ENCODE measurements at regions not wholly inside any gene's neighbourhood (a gene's known extent, or its start where the extent isn't known, plus 50 kb on each side); places are given as distances from the start of the nearest gene placed in this dataset.

DNA sequence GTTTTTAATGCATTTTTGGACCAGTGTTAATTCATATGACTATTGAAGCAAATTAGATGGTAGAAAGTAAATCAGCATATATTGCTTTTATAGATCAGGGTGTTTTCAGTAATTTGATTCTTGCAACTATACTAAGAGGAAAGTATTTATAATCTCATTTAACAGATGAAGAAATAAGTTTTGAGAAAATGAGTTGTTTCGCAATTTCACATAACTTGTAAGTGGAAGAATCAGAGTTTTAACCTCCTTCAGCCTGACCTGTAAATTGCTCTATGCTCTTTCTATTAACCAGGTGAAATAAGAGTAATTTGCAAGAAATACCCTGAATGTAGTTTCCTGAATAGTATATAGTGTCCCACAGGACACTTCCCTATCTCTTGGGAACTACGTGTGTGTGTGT is 1106.8 kb upstream of the RAG2 start:
- WGBS, result 100% methylated on average over 1 of the region's 2 CpGs
- Histone ChIP-seq H3K9me3 (ENCODE audit: insufficient read depth, low read depth, low read length) (no peaks in the 10 kb centered on the region), H3K27me3 (ENCODE audit: insufficient read depth, low read length) (no peaks in the 10 kb centered on the region), H3K4me3 (ENCODE audit: low read length) (no peak overlapping the region), H3K9ac (ENCODE audit: low read depth, low read length) (no peak overlapping the region), H3K36me3 (ENCODE audit: insufficient read depth, low read length) (no peaks in the 10 kb centered on the region), H3K4me1 (ENCODE audit: insufficient read depth, low read length) (no peaks in the 10 kb centered on the region), H3K27ac (ENCODE audit: low read depth, low read length) (no peak overlapping the region)

DNA sequence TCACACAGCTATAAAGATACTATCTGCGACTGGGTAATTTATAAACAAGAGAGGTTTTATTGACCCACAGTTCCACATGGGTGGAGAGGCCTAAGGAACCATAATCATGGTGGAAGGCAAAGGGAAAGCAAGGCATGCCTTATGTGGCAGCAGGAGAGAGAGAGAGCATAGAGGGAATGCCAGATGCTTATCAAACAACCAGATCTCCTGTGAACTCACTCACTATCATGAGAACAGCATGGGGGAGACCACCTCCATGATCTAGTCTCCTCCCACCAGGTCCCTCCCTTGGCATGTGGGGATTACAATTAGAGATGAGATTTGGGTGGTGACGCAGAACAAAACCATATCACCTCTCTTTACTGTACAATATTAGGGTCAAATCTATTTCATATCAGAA is 1101.6 kb upstream of the RAG2 start:
- WGBS, result 89% methylated on average over 2 of the region's 2 CpGs
- Histone ChIP-seq H3K4me1 (ENCODE audit: insufficient read depth, low read length) (no peaks in the 10 kb centered on the region), H3K27me3 (ENCODE audit: insufficient read depth, low read length) (no peaks in the 10 kb centered on the region), H3K9me3 (ENCODE audit: insufficient read depth, low read depth, low read length) (peaks cover 28% of the 10 kb centered on the region), H3K27ac (ENCODE audit: low read depth, low read length) (no peak overlapping the region), H3K9ac (ENCODE audit: low read depth, low read length) (no peak overlapping the region), H3K36me3 (ENCODE audit: insufficient read depth, low read length) (no peaks in the 10 kb centered on the region), H3K4me3 (ENCODE audit: low read length) (no peak overlapping the region)

DNA sequence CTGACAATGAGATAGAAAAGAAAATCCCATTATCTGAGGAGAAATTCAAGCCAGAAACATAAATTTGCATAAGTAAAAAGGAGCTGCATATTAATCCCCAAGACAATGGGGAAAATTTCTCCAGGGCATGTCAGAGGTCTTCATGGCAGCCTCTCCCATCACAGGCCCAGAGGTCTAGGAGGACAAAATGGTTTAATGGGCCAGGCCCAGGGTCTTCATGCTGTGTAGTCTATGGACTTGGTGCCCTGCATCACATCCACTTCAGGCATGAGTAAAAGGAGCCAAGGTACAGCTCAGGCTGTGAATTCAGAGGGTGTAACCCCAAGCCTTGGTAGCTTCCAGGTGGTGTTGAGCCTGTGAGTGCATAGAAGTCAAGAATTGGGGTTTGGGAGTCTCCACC is 1097.2 kb upstream of the RAG2 start:
- Histone ChIP-seq H3K4me3 (ENCODE audit: low read length) (no peak overlapping the region), H3K27ac (ENCODE audit: low read depth, low read length) (no peak overlapping the region), H3K9ac (ENCODE audit: low read depth, low read length) (no peak overlapping the region), H3K36me3 (ENCODE audit: insufficient read depth, low read length) (no peaks in the 10 kb centered on the region), H3K4me1 (ENCODE audit: insufficient read depth, low read length) (no peaks in the 10 kb centered on the region), H3K27me3 (ENCODE audit: insufficient read depth, low read length) (no peaks in the 10 kb centered on the region), H3K9me3 (ENCODE audit: insufficient read depth, low read depth, low read length) (peaks cover 48% of the 10 kb centered on the region)

DNA sequence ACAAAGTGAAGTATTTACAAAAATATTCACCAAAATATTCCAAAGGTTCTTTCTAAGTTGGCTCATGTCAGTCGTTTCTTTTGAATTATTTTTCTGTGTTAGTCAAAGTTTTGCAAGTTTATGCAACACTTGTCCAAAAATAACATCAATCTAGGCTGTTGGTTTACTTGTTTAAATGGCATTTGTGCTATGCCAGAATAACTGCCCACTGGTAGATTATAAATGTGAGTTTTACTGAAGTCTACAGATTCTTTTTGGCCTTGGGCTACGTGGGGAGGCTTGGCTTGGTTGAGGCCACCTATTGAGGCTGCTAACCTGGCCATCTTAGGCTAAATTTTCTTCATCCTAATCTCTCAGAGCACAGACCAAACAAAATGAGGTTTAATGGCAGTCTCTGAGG is 1091.9 kb upstream of the RAG2 start:
- Histone ChIP-seq H3K27ac (ENCODE audit: low read depth, low read length) (no peak overlapping the region), H3K9me3 (ENCODE audit: insufficient read depth, low read depth, low read length) (peaks cover 22% of the 10 kb centered on the region; the same call in 1 of the 2 replicates), H3K9ac (ENCODE audit: low read depth, low read length) (no peak overlapping the region), H3K4me1 (ENCODE audit: insufficient read depth, low read length) (no peaks in the 10 kb centered on the region), H3K27me3 (ENCODE audit: insufficient read depth, low read length) (no peaks in the 10 kb centered on the region), H3K4me3 (ENCODE audit: low read length) (no peak overlapping the region), H3K36me3 (ENCODE audit: insufficient read depth, low read length) (no peaks in the 10 kb centered on the region)
- 100% methylated on average over 2 of the region's 2 CpGs for WGBS

DNA sequence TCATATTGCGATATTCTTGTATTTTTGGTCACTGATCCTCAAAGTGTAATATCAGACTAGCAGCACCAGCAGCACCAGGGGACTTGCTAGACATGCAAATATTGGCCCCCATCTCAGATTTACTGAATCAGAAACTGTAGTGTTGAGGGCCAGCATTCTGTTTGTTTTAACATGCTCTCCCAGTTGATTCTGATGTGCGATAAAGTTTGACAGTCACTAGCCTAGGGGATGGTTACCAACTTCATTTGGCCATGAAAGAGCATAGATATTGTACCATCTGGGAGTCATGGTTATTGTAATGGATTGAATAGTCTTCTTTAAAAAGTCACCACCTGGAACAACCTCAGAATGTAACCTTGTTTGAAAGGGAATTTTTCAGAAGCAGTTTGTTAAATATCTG is 1090.4 kb upstream of the RAG2 start:
- H3K4me1 ChIP-seq (ENCODE audit: insufficient read depth, low read length), result no peaks in the 10 kb centered on the region
- H3K27me3 ChIP-seq (ENCODE audit: insufficient read depth, low read length), result no peaks in the 10 kb centered on the region
- no peak overlapping the region for H3K9ac ChIP-seq (ENCODE audit: low read depth, low read length)
- H3K36me3 ChIP-seq (ENCODE audit: insufficient read depth, low read length), result no peaks in the 10 kb centered on the region
- peaks cover 9% of the 10 kb centered on the region; the same call in 1 of the 2 replicates for H3K9me3 ChIP-seq (ENCODE audit: insufficient read depth, low read depth, low read length)
- no peak overlapping the region for H3K27ac ChIP-seq (ENCODE audit: low read depth, low read length)
- no peak overlapping the region for H3K4me3 ChIP-seq (ENCODE audit: low read length)
- WGBS, result 69% methylated on average over 2 of the region's 2 CpGs

DNA sequence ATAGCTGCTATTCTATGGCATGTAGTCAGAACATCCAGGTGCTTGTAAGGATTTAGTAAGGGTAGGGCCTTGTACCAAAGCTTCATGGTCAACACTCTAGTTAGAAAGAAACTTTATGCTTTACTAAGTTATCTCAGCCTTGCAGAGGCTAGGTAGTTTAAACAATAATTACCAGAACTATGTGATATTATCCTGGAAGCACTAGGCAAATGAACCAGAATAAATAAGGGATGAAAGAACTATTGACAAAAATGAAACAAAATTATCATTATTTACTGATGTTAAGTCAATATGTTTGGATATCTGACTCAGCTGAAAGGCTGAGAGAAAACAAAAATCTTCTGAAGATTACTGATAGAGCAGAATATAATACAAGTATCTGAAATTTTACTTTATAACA is 1089.1 kb upstream of the RAG2 start:
- no peak overlapping the region for H3K9ac ChIP-seq (ENCODE audit: low read depth, low read length)
- no peaks in the 10 kb centered on the region for H3K36me3 ChIP-seq (ENCODE audit: insufficient read depth, low read length)
- H3K4me3 ChIP-seq (ENCODE audit: low read length), result no peak overlapping the region
- no peaks in the 10 kb centered on the region for H3K27me3 ChIP-seq (ENCODE audit: insufficient read depth, low read length)
- no peaks in the 10 kb centered on the region for H3K9me3 ChIP-seq (ENCODE audit: insufficient read depth, low read depth, low read length)
- H3K27ac ChIP-seq (ENCODE audit: low read depth, low read length), result no peak overlapping the region
- H3K4me1 ChIP-seq (ENCODE audit: insufficient read depth, low read length), result no peaks in the 10 kb centered on the region

DNA sequence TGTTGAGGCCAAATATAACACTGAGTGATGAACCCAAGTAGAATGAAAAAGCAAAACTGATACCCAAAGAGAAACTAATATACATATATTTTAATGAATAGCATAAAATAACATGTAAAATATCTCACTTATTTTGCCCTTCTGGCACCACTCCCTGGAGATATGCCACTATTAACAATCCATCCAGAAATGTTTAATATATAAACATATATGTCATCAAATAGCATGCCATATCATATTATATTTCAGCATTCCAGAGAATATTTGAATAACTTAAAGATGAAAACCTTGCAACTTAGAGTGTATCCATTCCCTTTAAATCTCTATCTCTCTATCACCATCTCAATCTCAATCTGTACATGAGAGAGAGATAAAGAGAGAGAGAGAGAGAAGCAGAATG is 1073.3 kb upstream of the RAG2 start:
- Histone ChIP-seq H3K36me3 (ENCODE audit: insufficient read depth, low read length) (no peaks in the 10 kb centered on the region), H3K4me1 (ENCODE audit: insufficient read depth, low read length) (no peaks in the 10 kb centered on the region), H3K9me3 (ENCODE audit: insufficient read depth, low read depth, low read length) (no peaks in the 10 kb centered on the region), H3K27ac (ENCODE audit: low read depth, low read length) (no peak overlapping the region), H3K4me3 (ENCODE audit: low read length) (no peak overlapping the region), H3K9ac (ENCODE audit: low read depth, low read length) (no peak overlapping the region), H3K27me3 (ENCODE audit: insufficient read depth, low read length) (no peaks in the 10 kb centered on the region)

DNA sequence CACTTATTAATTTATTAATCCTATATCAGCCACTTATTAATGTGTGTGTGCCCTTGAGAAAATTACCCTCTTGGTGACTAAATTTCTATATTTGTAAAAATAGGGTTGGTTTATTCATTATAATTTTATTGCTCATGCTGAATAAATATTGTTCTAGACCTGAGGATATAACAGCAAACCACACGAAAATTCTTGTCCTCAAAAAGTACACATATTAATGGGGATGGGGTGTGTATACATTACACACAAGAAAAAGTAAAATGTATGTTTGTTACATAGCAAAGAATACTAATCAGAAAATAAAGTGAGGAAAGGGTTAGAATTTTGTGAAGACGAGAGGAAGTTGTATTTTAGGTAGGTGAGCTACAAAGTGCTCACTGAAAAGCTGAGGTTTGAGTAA is 1068.9 kb upstream of the RAG2 start:
- WGBS, result 95% methylated on average over 1 of the region's 2 CpGs

DNA sequence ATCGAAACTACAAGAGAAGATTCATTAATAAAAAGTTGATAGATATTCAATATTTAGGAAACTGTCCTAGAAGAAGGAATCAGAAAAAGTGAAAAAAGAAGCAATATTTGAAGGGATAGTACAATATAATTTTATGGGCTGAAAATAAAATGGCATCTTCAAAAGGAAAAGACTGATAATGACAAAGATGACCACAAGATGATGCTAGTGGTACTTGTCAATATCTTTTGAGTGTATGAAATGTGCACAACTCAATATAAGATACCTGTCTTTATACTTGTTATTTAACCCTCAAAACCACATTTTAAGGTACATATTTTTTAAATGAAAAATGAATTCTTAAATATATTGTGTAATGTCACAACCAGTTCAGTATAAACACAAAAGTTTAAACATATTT is 1059.6 kb upstream of the RAG2 start:
- no CpG with 5 or more reads among the region's 1 CpG for WGBS
- Histone ChIP-seq H3K9ac (ENCODE audit: low read depth, low read length) (no peak overlapping the region), H3K36me3 (ENCODE audit: insufficient read depth, low read length) (no peaks in the 10 kb centered on the region), H3K9me3 (ENCODE audit: insufficient read depth, low read depth, low read length) (no peaks in the 10 kb centered on the region), H3K27ac (ENCODE audit: low read depth, low read length) (no peak overlapping the region), H3K4me1 (ENCODE audit: insufficient read depth, low read length) (no peaks in the 10 kb centered on the region), H3K27me3 (ENCODE audit: insufficient read depth, low read length) (no peaks in the 10 kb centered on the region), H3K4me3 (ENCODE audit: low read length) (no peak overlapping the region)

More for the DNA sequence above, 1068.9 kb upstream of the RAG2 start:
- Histone ChIP-seq H3K4me3 (ENCODE audit: low read length) (no peak overlapping the region), H3K9ac (ENCODE audit: low read depth, low read length) (no peak overlapping the region), H3K36me3 (ENCODE audit: insufficient read depth, low read length) (no peaks in the 10 kb centered on the region), H3K9me3 (ENCODE audit: insufficient read depth, low read depth, low read length) (no peaks in the 10 kb centered on the region), H3K4me1 (ENCODE audit: insufficient read depth, low read length) (no peaks in the 10 kb centered on the region), H3K27me3 (ENCODE audit: insufficient read depth, low read length) (no peaks in the 10 kb centered on the region), H3K27ac (ENCODE audit: low read depth, low read length) (no peak overlapping the region)

DNA sequence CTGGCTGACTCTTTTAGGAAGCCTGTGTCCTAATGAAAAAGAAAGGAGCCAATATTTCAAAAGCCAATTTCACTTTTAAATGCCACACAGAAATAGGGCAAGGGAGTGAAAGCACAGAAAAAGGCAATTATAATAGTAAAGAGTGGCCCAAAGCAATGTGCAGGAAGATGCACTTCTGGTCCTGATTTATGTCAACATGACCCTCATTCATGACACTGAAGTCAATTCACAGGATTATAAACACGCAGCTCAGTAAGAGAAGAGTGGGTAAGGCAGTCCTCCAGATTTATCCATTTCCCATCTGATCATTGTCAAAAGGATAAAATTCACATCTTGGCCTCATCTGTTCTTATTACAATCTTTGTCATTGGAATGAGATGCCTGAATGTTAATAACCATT is 1049.7 kb upstream of the RAG2 start:
- WGBS, result 97% methylated on average over 1 of the region's 1 CpG
- Histone ChIP-seq H3K27me3 (ENCODE audit: insufficient read depth, low read length) (no peaks in the 10 kb centered on the region), H3K4me3 (ENCODE audit: low read length) (no peak overlapping the region), H3K9me3 (ENCODE audit: insufficient read depth, low read depth, low read length) (no peaks in the 10 kb centered on the region), H3K9ac (ENCODE audit: low read depth, low read length) (no peak overlapping the region), H3K27ac (ENCODE audit: low read depth, low read length) (no peak overlapping the region), H3K36me3 (ENCODE audit: insufficient read depth, low read length) (no peaks in the 10 kb centered on the region), H3K4me1 (ENCODE audit: insufficient read depth, low read length) (0 out of 2 replicates have a peak, but pooled peaks cover 8% of the 10 kb centered on the region)

DNA sequence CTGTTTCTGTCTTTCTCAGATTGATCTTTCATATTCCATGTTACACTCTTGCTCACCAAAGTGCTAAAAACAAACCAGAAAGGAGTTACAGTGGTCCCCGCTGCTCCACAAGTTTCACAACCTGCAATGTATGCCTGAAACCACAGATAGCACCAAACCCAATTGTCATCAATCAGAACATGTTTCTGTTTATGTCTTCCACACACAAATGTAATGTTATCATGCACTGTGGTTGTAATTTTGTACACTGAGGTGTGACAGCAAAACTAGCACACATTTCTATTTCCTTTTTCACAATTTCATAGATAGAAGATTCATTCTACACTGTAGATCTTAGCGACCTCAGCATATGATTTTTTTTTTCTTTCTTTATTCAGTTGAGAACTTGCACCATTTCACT is 1045.9 kb upstream of the RAG2 start:
- 91% methylated on average over 2 of the region's 2 CpGs for WGBS
- Histone ChIP-seq H3K9me3 (ENCODE audit: insufficient read depth, low read depth, low read length) (no peaks in the 10 kb centered on the region), H3K36me3 (ENCODE audit: insufficient read depth, low read length) (no peaks in the 10 kb centered on the region), H3K9ac (ENCODE audit: low read depth, low read length) (no peak overlapping the region), H3K4me3 (ENCODE audit: low read length) (no peak overlapping the region), H3K27me3 (ENCODE audit: insufficient read depth, low read length) (no peaks in the 10 kb centered on the region), H3K4me1 (ENCODE audit: insufficient read depth, low read length) (0 out of 2 replicates have a peak, but pooled peaks cover 4% of the 10 kb centered on the region), H3K27ac (ENCODE audit: low read depth, low read length) (no peak overlapping the region)

DNA sequence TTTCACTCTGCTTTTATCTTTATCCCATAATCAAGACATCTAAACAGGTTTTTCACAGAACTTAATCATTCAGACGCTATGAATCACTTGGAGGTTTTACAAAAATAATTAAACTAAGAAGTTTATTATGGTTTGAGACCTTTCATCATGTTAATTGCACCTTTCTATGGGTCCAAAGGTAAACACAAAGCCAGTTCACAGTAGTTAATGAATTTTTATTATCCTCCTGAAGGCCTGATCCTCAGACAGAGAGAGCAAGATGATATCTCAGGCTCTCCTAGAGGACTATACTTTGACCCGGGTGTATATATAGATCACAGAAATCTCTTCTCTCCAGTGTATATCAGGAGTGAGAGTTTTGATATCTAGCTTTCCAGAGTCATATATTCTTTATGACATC is 1044.3 kb upstream of the RAG2 start:
- Histone ChIP-seq H3K36me3 (ENCODE audit: insufficient read depth, low read length) (no peaks in the 10 kb centered on the region), H3K4me1 (ENCODE audit: insufficient read depth, low read length) (no peaks in the 10 kb centered on the region), H3K27ac (ENCODE audit: low read depth, low read length) (no peak overlapping the region), H3K4me3 (ENCODE audit: low read length) (no peak overlapping the region), H3K9ac (ENCODE audit: low read depth, low read length) (no peak overlapping the region), H3K9me3 (ENCODE audit: insufficient read depth, low read depth, low read length) (no peaks in the 10 kb centered on the region), H3K27me3 (ENCODE audit: insufficient read depth, low read length) (no peaks in the 10 kb centered on the region)
- 88% methylated on average over 1 of the region's 2 CpGs for WGBS
